GM10266 (cell line): ENCODE measurements at regions not wholly inside any gene's neighbourhood (a gene's known extent, or its start where the extent isn't known, plus 50 kb on each side); places are given as distances from the start of the nearest gene placed in this dataset.

Source experiments
- DNase-seq: peaks from one replicate; pipeline ENCODE4 v3.0.0; 2012; ENCODE audit errors: extremely low spot score
- TF ChIP-seq, protein P1 (sequence below): IDR thresholded peaks from 2 replicates; pipeline ENCODE4 v1.5.1; 2012; ENCODE audit warnings: mild to moderate bottlenecking, low read depth; ENCODE audit not compliant: control insufficient read depth, insufficient read depth; ENCODE audit errors: missing control alignments

DNA sequence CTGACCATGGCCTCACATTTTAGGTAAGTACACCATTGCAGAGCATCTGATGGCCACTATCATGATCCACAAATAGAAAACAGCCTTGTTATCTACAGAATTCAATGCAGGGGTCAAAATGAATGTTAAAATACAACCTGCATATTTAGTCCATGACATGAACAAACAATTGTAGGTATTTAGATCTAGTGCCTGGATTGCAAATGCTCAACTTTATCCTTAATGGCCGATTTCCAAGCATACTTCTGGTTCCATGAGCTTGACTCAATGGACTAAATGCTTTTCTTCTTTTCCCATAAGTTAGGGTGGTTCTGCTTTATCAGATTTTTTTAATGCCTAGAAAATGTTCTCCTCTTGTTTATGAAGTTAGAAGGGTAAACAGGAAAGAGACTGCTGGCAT lies 139.2 kb upstream of the TTC29 start:
- no peak for DNase-seq
- TF ChIP-seq, protein P1, sequence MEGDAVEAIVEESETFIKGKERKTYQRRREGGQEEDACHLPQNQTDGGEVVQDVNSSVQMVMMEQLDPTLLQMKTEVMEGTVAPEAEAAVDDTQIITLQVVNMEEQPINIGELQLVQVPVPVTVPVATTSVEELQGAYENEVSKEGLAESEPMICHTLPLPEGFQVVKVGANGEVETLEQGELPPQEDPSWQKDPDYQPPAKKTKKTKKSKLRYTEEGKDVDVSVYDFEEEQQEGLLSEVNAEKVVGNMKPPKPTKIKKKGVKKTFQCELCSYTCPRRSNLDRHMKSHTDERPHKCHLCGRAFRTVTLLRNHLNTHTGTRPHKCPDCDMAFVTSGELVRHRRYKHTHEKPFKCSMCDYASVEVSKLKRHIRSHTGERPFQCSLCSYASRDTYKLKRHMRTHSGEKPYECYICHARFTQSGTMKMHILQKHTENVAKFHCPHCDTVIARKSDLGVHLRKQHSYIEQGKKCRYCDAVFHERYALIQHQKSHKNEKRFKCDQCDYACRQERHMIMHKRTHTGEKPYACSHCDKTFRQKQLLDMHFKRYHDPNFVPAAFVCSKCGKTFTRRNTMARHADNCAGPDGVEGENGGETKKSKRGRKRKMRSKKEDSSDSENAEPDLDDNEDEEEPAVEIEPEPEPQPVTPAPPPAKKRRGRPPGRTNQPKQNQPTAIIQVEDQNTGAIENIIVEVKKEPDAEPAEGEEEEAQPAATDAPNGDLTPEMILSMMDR = no peak

DNA sequence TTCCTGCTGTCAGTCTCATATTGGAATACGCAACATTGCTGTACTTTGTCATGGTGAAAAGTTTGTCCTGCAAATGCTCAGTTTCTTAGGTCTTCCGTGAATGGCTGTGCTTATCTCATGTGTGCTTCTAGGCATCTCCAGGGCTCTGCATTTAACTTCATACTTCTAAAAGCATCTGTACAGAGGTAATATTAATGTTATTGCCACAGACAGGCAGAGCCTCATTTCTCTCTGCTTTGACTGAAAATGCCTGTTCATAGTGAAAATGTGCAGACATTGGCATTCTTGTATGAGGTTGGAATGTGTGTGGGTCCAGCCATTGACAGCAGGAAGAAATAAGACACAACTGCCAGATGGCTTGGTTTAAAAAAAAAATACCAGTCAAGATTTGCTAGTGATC lies 140.1 kb upstream of the TTC29 start:
- DNase-seq = no peak
- TF ChIP-seq, protein P1 = no peak

DNA sequence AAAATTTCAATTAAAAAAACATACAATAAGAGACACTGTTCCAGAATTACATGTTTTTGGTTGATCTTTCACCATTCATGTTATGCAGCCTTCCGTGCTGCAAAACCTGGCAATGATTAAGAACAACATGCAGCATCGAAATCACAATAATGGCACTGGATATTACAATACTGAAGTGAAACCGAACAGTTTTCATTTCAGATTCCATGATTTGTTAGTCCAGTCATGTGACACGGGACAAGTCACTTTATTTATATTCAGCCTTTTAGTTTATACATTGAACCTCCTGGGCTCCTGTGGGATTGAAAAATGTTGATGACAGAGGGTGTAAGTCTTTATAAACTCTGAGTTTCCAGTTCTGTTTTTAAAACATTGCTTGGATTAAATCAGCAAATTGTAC lies 142.5 kb upstream of the TTC29 start:
- no peak for DNase-seq
- TF ChIP-seq, protein P1 = no peak

DNA sequence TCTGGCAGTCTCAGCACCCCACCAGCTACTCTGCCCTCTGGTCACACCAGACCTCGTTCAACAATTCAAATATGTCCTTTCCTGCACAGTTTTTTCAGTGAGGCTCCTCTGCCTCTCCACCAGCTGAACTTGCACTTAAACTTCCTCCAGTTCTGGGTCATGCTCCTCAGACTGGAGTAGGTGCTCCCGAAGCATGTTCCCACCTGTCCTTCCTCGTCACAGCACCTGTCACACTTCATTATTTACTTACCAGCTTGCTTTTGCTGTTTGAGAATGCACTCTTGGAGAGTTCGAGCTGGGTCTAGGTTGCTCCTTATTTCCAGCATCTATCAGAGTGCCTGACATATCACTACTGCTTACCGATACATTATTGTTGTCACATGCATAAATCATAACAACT lies 144.8 kb upstream of the TTC29 start:
- TF ChIP-seq, protein P1 = no peak

DNA sequence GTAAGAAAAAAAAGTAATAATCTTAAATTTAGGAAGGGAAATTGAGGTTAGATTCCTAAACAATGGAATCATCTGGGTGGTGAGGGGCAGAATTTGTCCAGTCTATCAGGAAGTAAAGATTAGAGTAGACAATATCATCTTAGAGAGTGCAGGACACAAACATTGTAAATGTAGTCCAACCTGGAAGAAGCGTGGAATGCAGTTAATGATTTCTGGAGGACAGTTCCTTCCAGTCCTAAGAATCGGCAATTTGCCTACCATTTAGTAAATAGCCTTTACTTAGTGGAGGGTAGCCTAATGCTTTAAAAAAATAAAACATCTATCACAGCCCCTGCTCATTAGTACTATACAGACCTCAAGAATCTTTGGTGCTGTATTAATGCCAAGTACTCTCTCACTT lies 147.5 kb upstream of the TTC29 start:
- no peak for DNase-seq
- TF ChIP-seq, protein P1 = no peak

More for the DNA sequence above, 144.8 kb upstream of the TTC29 start:
- no peak for DNase-seq

DNA sequence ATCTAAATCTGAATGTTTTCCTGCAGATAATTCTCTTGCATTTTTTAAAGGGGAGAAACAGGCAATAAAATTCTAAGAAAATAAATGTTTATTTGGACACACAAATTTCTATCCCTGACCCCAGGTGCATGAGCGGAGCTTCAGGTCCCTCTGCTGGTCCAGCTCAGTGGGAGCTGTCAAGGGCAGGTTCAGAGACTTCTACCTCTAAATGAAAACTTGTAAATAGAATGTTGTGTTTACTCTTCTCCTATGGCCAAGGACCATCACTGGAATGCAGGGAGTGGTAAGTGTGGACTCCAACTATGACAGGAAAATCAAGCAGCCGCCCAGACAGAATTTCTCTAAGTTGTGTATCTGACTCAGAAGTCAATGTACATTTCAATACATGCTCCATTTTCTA lies 148.6 kb upstream of the TTC29 start:
- TF ChIP-seq, protein P1 = no peak
- no peak for DNase-seq

DNA sequence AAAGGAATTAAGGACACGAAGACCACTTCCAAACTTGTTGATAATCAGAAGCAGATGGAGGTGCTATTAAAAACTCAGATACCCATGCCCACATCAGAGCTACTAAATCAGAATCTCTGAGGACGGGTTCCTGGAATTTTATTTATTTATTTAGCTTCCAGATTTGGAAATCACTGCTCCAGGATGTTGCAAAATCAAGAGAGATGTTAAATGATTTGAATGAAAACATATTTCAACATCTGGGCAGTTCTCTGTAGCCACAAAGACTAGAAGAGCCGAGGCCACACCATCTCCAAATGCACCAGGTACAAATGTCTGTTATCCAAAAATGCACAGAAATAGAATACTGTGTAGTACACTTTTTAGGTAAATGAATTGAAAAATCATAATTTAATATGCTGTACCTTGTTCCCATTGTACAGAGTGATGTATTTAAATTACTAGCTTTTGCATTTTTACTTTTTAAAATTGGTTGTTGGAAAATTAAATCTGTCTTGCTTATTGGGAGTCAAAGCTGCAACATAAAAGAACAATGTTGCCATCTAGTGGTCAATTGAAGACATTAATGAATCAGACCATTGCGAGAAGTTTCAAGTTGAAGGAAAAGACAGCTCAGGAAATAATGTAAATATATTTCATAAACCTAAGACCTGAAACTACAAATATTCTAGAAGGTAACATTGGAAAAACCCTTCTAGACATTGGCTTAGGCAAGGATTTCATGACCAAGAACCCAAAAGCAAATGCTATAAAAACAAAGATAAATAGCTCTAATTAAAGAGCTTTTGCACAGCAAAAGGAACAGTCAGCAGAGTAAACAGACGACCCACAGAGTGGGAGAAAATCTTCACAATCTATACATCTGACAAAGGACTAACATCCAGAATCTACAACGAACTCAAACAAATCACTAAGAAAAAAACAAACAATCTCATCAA lies 151.3 kb upstream of the TTC29 start:
- DNase-seq = peak; percentile 25
- TF ChIP-seq, protein P1 = peak; percentile 61
